Loucy (cell line): ENCODE measurements at regions not wholly inside any gene's neighbourhood (a gene's known extent, or its start where the extent isn't known, plus 50 kb on each side); places are given as distances from the start of the nearest gene placed in this dataset.

Source experiments
- CTCF ChIP-seq: fragments of 200-600 bp; sonication (generic); conservative IDR thresholded peaks from 2 replicates; pipeline ENCODE4 v1.5.1; 2014; ENCODE audit warnings: mild to moderate bottlenecking, antibody characterized with exemption, low read length
- EZH2phosphoT487 ChIP-seq: fragments of 200-600 bp; IDR thresholded peaks from 2 replicates; pipeline ENCODE4 v1.6.1; 2018; ENCODE audit warnings: antibody characterized with exemption, mild to moderate bottlenecking, moderate library complexity, borderline replicate concordance

GRCh38 chr13:74570046-74570445 is 435.8 kb upstream of the KLF12 start:
- no peak for TF ChIP-seq CTCF
- TF ChIP-seq EZH2phosphoT487, result no peak
